Epithelial cell of esophagus (primary cell): ENCODE measurements at regions not wholly inside any gene's neighbourhood (a gene's known extent, or its start where the extent isn't known, plus 50 kb on each side); places are given as distances from the start of the nearest gene placed in this dataset.

Experiments used
- DNase-seq: peaks from one replicate; pipeline ENCODE4 v3.0.0; 2010; ENCODE audit warnings: low read depth
- H3K4me3 ChIP-seq: 2 replicates; pipeline ENCODE4 v1.5.1; 2011; ENCODE audit warnings: mild to moderate bottlenecking, low read length, control low read depth
- CTCF ChIP-seq: IDR thresholded peaks from 2 replicates; pipeline ENCODE4 v1.5.1; 2011; ENCODE audit warnings: low read depth, mild to moderate bottlenecking, low read length, control low read depth, inconsistent platforms; ENCODE audit not compliant: insufficient read depth; ENCODE audit errors: missing control alignments

- H3K4me3 ChIP-seq: no peak overlapping the region
- TF ChIP-seq CTCF: no peak
- no peak for DNase-seq
These were observed 918.6 kb upstream of the AUTS2 start for GRCh38 chr7:68679459-68680234.

GRCh38 chr7:68680235-68680872, 917.9 kb upstream of the AUTS2 start:
- TF ChIP-seq CTCF: no peak
- no peak for DNase-seq
- no peak overlapping the region for H3K4me3 ChIP-seq

GRCh38 chr7:68682910-68683309, 915.4 kb upstream of the AUTS2 start:
- H3K4me3 ChIP-seq: no peak overlapping the region
- no peak for DNase-seq
- TF ChIP-seq CTCF: no peak

- no peak overlapping the region for H3K4me3 ChIP-seq
- TF ChIP-seq CTCF: no peak
- DNase-seq: no peak
These were observed 913.9 kb upstream of the AUTS2 start for GRCh38 chr7:68684246-68684839.

GRCh38 chr7:68684996-68685395, 913.3 kb upstream of the AUTS2 start:
- H3K4me3 ChIP-seq: no peak overlapping the region
- TF ChIP-seq CTCF: no peak
- no peak for DNase-seq

- H3K4me3 ChIP-seq: no peak overlapping the region
- DNase-seq: no peak
- no peak for TF ChIP-seq CTCF
These were observed 909.7 kb upstream of the AUTS2 start for GRCh38 chr7:68688416-68689086.
